Stimulated activated CD4-positive, alpha-beta T cell treated with anti-CD3 and anti-CD28 coated beads, Interleukin-2, amount 100 ng/mL, for 4 hours (primary cell): ENCODE measurements at regions not wholly inside any gene's neighbourhood (a gene's known extent, or its start where the extent isn't known, plus 50 kb on each side); places are given as distances from the start of the nearest gene placed in this dataset.
"Not testable (repeated sequence)": the region's sequence is repeated elsewhere in the genome, so short reads cannot be mapped to it uniquely, and the experiment has no call there.

Source experiments
- DNase-seq: peaks from one replicate; pipeline ENCODE4 v3.0.0-alpha.2; 2020; ENCODE audit warnings: low read depth

DNA sequence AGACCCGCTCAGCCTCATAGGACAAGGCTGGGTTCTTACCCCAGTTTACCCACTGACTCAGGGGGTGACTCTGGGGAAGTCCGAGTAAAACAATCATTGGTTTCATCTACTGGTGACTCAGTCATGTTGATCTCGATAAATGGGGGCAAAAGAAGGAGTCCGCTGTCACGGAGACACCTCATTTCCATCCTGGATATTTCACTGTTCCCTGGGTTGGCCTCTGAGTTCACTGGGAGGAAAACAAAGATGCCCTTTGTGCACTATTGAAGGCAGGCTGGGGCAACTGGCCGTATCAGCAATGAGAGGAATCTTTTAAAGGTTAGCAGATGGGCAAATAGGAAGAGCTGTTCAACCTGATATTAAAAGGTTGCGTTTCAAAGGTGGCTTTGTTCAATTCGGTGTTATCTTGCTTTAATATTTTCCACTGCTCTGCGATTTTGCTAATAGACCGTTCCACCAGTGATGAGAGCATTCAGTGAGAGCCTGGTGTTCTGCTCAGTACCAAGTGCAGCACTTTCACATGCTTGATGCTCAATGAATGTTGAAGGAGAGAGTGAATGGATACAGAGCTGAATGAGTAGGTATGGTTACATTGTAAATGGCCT is 110.2 kb upstream of the EGFLAM start:
- no peak for DNase-seq

GRCh38 chr5:38143384-38143783 is 115.0 kb upstream of the EGFLAM start:
- DNase-seq = no peak

DNA sequence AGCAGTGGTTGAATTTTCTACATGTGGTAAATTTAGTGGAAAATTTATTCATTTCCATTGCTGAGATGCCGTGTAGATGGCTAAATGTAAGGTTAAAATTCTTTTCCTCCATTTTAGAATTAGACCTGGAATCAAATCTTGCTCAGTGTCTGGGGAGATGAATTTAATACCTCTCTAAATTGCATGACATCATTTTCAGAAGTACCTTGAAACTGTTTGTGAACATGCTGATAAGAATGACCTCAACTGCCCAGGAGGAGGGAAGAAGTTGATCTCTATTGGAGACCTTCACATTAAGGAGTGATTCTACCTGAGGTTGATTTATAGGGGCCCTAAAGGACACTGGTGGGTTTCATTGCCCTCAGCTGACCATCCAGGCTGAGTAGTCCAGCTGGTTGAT is 116.7 kb upstream of the EGFLAM start:
- DNase-seq = no peak

DNA sequence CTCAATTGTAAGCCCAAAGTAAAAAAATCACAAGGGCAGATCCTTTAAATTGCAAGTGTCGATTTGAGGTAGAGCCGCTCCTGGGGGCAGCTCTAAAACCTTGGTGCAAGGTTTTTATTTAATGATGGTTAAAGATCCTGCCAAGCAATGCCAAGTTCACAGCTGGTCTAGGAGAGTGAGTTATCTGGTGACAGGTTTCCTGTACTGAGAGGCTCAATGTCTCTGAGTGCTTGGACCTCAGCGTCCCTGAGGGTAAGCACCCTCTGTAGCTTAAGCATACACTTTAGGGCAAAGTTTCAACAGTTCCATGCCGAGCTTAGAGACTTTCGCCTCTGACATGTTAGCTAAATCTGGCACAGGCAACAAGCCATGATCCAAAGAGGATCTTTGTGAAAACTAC is 119.8 kb upstream of the EGFLAM start:
- no peak for DNase-seq

DNA sequence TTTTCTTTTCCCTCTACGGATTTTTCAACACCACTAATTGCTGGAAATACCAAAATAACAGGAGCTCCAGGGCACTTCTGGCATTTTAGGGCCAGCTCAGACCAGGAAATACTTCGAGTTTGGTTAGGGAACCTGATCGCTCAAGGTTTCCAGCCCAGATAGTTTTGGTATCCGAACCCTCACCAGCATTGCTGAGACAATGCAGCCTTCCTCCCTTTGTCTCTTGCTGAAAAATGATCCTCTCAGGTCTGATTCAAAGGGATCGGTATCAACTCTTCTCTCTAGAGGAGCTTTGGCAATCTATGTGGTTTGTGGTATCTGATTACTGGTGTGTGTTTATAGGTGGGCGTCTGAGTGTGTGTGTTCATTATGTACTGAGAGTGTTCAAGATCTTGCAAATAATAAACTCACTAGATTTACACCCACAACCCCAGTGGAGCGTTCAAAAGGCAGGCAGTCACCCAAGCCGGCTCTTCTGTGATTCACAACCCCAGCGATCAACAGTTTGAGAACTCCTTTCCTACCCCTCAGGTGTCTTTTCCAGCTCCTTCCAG is 122.8 kb upstream of the EGFLAM start:
- no peak for DNase-seq

DNA sequence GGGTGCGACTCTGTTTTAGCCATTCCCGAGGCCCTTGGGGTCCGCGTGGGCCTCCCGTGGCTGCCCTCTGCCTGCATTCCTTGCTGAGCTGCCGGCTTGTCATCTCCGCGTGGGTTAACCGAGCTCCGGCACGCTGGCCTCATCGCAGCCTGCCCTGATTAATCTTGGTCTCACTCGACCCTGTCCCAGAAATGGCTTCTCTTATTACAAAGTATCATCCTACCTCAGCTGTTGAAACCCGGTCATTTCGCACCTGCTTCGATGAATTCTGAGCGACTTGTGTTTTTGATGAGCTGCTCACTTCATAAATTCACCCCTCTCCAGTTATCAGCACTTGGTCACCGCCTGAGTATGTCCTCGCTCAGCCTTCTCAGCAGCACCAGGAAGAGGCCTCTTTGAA is 123.5 kb upstream of the EGFLAM start:
- DNase-seq = no peak

GRCh38 chr5:38134294-38134693 is 124.1 kb upstream of the EGFLAM start:
- not testable (repeated sequence) for DNase-seq

DNA sequence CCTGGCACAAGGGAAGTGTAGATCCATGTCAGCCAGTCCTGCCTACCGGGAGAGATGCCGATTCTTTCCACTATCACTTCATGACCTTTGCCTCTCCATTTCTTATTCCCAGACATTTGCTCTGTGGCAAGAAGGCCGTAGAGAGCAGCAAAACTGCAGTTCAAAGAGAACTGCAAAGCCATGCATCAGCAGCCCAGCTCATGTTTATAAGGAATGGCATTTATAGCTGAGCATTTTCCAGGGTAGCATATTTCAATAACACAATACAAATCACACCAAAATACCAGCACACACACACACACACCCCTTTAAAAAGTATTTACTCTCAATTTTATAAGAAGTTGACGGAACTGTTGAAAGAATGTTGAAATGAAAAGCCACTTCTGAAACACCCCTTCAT is 126.7 kb upstream of the EGFLAM start:
- no peak for DNase-seq

DNA sequence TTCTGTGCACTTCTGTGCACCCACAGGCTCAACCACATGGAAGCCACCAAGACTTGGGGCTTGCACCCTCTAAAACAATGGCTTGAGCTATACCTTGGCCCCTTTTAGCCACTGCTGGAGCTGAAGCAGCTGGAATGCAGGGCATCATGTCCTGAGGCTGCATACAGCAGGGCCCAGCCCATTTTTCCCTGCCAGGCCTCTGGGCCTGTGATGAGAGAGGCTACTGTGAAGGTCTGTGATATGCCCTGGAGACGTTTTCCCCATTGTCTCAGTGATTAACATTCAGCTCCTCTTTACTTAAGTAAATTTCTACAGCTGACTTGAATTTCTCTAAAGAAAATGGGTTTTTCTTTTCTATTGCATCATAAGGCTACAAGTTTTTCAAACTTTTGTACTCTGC is 134.0 kb upstream of the EGFLAM start:
- no peak for DNase-seq

GRCh38 chr5:38121420-38121819 is 136.9 kb upstream of the EGFLAM start:
- DNase-seq = no peak

GRCh38 chr5:38119836-38120235 is 138.5 kb upstream of the EGFLAM start:
- DNase-seq = no peak

DNA sequence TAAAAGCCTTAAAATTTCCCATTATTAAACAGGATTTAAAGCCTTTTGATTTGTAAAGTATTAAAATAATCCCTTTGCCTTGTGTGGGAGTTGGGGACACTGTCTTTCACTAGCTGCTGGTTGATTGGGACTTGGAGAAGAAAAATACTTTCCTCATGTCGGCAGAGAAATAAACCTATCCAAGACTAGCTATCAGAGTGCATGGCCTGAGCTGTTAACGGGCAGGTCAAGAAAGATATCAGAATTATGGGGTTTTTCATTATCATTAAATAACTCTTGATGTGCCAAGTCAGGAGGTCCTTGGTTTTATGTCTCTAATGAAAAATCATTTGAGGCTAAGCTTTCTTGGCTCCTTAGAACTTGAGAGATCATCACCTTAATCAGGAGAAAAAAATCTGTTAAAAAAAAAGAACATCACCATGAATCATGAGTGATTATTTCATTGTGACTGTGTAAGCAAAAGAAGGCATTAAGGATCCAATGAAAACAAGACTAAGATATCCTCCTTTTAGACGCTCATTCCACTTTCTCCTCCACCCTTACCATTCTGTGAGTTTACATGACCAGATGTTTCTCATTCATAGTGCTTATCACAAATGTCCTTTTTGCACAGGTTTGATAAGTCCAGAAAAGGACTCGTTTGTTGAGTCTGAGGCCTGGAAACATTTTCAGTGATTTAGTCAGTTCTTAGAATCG is 140.4 kb upstream of the EGFLAM start:
- no peak for DNase-seq

- no peak for DNase-seq
Observed at GRCh38 chr5:38115318-38115827, 143.0 kb upstream of the EGFLAM start.

GRCh38 chr5:38113880-38114279 is 144.5 kb upstream of the EGFLAM start:
- no peak for DNase-seq

DNA sequence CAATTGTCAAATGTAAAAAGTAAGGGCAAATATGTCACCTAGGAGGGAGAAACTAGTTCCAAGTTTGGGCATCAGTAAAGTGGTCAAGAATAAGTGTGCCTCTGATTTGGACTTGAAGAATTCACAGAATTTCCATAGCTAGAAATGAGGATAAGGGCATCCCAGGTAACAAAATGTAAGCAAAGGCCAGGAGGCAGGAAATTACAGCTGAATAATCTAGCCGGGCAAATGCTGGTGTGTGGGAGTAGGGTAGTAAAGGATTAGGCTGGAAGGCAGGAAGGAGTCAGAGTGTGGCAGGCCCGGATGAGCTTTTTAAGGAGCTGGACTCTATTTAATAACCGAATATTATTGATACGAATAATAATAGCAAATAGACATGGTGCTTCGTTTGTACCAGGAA is 144.9 kb upstream of the EGFLAM start:
- no peak for DNase-seq

DNA sequence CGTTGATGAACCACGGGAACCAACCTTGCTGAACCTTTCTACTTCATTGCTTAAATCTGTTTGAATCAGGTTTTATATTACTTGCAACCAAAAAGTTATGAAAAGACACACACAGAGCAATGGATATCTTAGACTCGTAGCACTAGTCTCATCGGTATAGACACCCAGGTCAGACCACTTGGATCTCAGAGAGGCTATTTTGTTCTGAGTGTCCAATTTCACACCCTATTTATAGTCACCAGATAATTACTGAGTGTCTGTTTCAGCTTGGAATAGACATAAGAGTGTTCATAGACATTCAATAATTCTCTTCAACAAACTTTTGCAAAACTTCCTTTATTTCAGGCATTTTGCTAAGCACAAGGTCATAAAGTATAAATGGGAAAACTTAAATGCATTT is 145.4 kb upstream of the EGFLAM start:
- DNase-seq = no peak

DNA sequence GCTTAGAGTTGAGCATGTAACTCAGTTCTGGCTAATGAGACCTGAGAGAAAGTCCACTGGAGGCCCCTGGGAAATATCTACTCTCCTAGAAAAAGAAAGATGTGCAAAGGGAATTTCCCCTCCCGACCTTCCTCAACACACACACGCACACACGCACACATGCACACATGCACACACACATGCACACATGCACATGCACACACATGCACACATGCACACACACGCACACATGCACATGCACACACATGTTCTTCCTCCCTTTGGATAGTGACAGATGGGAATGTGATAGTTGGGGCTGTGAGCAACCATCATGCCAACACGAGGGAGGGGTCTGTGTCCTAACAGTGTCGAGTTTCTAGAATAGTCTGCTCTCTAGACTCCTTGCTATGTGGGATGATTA is 148.2 kb upstream of the EGFLAM start:
- DNase-seq = no peak

DNA sequence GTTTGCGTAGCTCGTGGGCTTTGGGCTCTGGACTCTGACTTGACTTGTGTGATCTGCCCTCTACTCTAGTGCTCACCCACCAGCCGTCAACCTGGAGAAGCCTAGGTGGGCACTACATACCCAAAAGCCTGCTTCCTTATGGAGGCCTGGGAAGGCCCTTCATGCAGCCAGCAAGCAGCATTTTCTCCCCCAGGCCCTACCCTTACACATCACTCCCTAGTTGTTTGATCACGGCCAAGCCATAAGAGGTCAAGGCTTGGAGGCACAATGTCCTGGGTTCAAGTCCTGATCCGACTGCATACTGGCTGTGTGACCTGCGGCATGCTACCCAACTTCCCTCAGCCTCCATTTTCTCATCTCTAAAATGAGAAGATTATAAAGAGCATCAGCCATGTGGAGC is 151.3 kb upstream of the EGFLAM start:
- DNase-seq = no peak

DNA sequence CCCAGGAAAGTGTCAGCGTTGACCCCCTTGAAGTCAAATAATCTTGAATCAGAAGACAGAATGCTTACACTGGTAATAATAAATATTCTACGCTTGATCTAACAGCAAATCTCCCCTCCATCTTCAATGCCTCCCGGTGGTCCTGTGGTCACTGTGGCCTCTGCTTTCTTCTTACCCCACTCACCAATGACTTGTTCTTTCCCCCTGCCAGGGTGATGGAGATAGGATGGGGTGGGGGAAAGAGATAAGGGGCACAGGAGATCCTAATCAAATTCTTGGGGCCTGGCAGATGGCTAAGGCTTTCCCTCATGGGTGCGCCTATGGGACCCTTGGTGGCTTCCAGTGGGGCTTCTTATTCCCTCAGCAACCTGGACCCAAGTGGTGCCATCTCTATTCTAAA is 152.6 kb upstream of the EGFLAM start:
- no peak for DNase-seq

DNA sequence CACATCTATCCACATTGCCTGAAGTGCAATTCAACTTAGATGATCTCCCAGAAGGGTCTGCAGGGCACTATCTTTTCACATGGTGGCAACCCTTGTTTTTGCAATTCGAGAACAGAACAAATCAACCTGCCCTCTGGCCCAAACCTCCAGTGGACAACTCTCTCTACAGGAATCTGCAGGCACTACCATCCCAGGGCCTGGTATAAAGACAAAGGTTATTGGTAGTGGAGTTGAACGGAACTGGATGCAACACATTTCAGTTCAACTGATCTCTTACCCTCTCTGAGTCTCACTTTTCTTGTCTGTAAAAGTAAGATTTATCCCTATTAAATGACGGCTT is 153.2 kb upstream of the EGFLAM start:
- no peak for DNase-seq

DNA sequence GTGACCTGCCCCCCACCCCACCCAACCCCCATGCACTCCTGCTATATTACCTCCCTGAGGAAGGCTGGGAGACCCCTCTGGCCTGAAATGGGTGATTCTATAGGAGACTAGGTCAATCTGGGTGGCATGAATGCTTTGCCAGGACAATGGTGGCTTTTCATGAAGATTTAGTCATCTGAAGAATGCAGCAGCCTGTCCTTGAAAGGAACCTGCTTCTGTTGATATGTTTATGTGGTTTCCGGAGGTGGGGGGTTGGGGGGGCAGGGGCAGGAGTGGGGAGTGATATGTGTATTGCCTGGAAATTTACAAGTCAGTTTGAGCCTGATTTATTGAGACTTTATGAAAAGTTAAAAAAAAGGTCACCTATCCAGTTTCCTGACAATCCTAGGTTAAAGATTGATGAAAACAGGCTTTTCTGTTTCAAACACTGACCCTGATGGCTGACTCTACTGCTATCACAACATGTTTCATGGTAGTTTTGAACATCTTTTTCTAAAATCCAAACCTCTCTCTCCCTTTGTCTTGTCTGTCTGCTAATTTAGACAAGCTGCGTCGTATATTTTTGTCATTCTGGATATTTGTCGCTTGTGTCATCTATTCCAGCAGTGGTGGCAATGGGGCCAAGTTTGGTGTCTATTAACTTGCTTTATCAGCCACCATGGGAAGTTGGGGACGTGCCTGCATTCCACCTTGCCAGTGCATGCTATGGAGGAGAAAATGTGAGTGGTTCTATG is 153.7 kb upstream of the EGFLAM start:
- no peak for DNase-seq

DNA sequence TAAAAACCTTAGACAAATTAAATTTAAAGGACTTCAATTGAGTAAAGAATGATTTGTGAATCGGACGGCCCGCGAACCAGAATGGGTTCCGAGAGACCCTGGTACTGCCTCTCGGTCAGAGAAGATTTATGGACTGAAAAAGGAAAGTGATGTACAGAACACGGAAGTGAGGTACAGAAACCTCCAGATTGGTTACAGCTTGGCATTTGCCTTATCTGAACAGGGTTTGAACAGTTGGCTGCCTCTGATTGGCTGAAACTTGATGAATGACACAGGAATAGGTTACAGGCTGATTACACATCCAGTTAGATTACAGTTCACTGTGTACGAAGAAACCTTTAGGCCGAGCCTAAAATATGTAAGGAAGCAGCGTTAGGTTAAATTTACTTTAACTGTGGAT is 156.5 kb upstream of the EGFLAM start:
- DNase-seq = no peak
